GM12873 (cell line): ENCODE measurements at regions not wholly inside any gene's neighbourhood (a gene's known extent, or its start where the extent isn't known, plus 50 kb on each side); places are given as distances from the start of the nearest gene placed in this dataset.

Experiments
- TF ChIP-seq, protein P1 (sequence below): IDR thresholded peaks from 2 replicates; pipeline ENCODE4 v1.5.1; 2012; ENCODE audit warnings: low read depth, mild to moderate bottlenecking, moderate library complexity, low read length, control low read depth; ENCODE audit not compliant: insufficient read depth; ENCODE audit errors: missing control alignments

DNA sequence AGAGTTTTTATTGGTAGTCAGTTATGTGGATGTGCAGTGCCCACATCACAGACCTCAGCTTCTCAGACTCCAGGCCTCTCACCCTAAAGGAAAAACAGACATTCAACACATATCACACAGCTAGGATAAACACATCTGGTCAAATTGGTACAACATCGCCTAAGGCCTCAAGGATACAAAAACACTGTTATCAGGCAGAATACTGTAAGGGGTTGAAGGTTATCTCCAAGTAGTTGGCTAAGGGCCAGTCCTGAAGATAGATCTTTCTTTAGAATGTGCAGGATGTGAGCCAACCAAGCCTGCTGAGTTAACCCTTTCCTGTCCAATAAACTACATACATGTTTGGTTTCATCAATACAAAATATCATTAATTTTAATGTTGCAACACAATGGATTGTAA, 308.4 kb upstream of the GJE1 start:
- TF ChIP-seq, protein P1, sequence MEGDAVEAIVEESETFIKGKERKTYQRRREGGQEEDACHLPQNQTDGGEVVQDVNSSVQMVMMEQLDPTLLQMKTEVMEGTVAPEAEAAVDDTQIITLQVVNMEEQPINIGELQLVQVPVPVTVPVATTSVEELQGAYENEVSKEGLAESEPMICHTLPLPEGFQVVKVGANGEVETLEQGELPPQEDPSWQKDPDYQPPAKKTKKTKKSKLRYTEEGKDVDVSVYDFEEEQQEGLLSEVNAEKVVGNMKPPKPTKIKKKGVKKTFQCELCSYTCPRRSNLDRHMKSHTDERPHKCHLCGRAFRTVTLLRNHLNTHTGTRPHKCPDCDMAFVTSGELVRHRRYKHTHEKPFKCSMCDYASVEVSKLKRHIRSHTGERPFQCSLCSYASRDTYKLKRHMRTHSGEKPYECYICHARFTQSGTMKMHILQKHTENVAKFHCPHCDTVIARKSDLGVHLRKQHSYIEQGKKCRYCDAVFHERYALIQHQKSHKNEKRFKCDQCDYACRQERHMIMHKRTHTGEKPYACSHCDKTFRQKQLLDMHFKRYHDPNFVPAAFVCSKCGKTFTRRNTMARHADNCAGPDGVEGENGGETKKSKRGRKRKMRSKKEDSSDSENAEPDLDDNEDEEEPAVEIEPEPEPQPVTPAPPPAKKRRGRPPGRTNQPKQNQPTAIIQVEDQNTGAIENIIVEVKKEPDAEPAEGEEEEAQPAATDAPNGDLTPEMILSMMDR, result no peak

DNA sequence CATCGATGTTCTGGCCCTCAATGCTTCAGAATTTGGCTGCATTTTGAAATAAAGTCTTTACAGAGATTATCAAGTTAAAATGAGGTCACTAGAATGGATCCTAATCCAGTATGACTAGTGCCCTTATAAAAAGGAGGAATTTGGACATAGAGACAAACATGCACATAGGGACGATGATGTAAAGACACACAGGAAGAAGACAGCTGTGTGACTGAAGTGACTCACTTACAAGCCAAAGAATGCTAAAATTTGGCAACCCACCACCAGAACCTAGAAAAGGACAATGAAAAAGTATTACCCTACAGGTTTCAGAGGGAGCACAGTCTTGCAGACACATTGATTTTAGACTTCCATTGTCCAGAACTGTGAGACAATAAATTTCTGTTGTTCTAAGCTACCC, 322.8 kb upstream of the GJE1 start:
- TF ChIP-seq, protein P1, result no peak

DNA sequence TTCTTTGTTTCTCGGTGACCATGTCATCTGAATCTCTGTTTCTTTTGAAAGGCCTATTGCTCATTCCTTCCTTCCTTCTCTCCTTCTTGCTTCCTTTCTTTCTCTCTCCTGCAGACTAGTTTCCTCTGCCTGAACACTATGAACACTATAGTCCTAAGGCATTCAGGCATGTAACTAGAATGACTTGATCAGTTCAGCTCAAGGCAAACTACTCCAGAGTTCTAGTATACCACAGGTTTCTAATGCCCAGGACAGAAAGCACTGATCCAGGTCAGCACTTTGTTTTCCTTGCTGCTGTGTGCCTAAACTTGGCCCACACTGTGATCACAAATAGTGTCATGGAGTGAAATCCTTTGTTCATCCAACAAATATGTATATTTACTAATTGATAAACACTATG, 324.1 kb upstream of the GJE1 start:
- TF ChIP-seq, protein P1, result no peak

DNA sequence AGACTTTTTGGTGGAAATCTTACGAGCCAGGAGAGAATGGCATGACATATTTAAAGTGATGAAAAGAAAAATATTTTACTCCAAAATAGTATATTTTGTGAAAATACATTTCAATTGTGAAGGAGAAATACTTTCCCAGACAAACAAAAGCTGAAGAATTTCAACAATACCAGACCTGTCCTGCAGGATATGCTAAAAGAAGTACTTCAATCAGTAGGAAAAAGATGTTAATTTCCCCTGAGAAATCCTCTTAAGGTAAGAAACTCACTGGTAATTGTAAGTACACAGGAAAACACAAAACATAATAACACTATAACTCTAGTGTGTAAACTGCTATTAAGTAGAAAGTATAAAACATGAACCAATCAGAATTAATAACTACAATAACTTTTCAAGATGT, 341.8 kb upstream of the GJE1 start:
- TF ChIP-seq, protein P1, result no peak

DNA sequence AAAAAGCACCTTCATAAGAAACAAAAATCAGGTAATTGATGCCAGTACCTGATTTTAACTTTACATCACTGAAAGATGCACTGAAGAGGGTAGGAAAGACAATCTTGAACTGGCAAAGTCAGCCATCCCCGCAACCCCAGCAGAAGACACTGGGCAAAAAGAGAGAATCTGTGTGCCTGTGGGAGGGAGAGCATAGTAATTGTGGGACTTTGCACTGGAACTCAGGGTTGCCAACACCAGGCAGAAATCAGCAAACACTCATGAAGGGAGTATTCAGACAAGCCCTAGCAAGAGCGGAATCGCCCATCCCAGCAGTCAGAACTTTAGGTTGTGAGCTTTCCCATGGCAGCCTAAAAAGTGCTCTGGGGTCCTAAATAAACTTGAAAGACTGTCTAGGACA, 344.6 kb upstream of the GJE1 start:
- TF ChIP-seq, protein P1, result no peak

DNA sequence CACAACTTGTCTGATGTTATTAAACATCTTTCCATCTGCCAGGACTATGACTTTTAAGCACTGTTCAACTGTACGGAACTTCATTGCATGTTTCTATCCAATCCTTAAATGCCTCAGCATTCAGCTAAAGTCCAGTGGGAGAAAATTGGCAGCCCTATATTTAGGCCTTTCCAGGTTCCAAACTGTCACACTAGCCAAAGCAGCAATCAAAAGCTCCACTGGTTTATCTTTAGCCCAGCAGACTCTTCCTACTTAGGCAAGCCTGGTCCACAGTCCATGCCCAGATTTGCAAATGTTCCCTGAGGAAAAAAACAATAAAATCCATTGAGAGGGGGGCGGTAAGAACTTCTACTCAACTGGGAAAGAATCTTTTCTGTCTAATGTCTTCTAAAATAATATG, 349.1 kb upstream of the GJE1 start:
- TF ChIP-seq, protein P1, result no peak

DNA sequence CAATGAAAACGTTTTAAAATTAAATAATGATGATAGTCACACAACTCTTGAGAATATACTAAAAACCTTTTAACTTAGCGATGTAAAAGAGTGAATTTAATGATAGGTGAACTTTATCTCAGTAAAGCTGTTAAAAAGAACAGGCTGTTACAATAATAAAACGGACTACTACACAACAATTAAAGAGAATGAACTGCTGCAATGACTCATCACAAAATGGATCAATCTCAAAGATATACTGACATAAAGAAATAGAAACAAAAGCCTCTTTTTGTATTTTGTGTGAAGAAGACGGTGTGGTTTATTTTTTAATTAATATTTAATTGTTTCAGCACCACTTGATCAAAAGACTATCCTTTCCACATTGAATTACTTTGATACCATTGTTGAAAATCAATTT, 352.4 kb upstream of the GJE1 start:
- TF ChIP-seq, protein P1, result no peak
